Muscle of leg (tissue), 3 donors: ENCODE measurements at regions not wholly inside any gene's neighbourhood (a gene's known extent, or its start where the extent isn't known, plus 50 kb on each side); places are given as distances from the start of the nearest gene placed in this dataset.

Experiments
- DNase-seq: peaks from one replicate; pipeline ENCODE4 v3.0.0; 2013
- H3K27ac ChIP-seq: one replicate; pipeline ENCODE4 v1.5.1; 2013; ENCODE audit warnings: mild to moderate bottlenecking, low read length, control low read depth
- H3K27me3 ChIP-seq: one replicate; pipeline ENCODE4 v1.6.1; 2013; ENCODE audit warnings: low read length; ENCODE audit not compliant: control insufficient read depth, insufficient read depth
- H3K36me3 ChIP-seq: one replicate; pipeline ENCODE4 v1.6.1; 2013; ENCODE audit warnings: low read length; ENCODE audit not compliant: control insufficient read depth, insufficient read depth
- H3K4me1 ChIP-seq: one replicate; pipeline ENCODE4 v1.6.1; 2013; ENCODE audit warnings: low read length; ENCODE audit not compliant: control insufficient read depth, insufficient read depth
- H3K4me3 ChIP-seq: one replicate; pipeline ENCODE4 v1.5.1; 2013; ENCODE audit warnings: low read length, control low read depth
- H3K9me3 ChIP-seq: replicated peaks from 2 replicates; pipeline ENCODE4 v1.6.1; 2013; ENCODE audit warnings: low read depth, low read length; ENCODE audit not compliant: control insufficient read depth
- WGBS: methylation state at CpG from one replicate; pipeline ENCODE4 v1.1.5; 2013; ENCODE audit warnings: missing lambda C conversion rate; ENCODE audit not compliant: insufficient coverage; 5-methylcytosine and 5-hydroxymethylcytosine counted together

DNA sequence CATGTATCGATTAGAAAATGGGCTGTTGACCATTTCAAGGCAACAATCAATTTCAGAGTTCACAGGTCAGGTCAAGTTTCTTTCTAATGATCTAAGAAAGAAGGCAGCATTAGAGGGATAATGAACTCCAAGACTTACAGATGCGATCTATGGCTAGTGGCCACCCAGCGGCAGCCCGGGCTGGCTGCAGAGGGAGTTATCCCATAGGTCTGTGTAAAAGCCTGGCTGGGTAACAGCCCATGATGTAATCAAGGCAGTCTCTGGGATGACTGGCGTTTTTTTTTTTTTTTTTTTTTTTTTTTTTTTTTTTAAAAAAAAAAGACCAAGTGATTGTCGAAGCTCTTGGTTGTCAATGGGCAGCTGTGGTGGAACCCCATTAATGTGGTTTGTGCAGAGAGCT, 171.1 kb upstream of the SKOR2 start:
- peaks cover 2% of the 10 kb centered on the region for H3K4me1 ChIP-seq
- DNase-seq, result peak; percentile 67
- H3K4me3 ChIP-seq, result no peak overlapping the region
- no peaks in the 10 kb centered on the region for H3K9me3 ChIP-seq
- H3K27me3 ChIP-seq, result peaks cover 2% of the 10 kb centered on the region
- 60% methylated on average over 2 of the region's 6 CpGs for WGBS
- no peak overlapping the region for H3K27ac ChIP-seq
- no peaks in the 10 kb centered on the region for H3K36me3 ChIP-seq

DNA sequence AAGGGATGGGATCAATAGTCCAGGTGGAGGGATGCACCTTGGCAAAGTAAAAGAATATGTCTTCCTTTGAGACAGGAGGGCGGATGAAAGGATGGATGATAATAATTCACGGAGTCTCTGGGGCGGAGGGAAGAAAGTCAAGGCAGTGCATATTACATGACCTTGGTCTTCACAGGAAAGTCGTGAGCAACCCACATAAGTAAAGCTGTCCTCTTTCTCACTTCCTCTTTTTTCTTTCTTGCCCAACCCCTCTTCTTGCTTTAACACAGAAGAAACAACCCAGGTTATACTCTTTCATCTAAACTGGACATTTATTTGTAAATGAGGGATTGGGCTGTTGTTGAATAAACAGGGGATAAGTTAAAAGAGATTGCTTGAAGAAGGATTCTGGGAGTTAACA, 168.7 kb upstream of the SKOR2 start:
- 67% methylated on average over 1 of the region's 4 CpGs for WGBS

DNA sequence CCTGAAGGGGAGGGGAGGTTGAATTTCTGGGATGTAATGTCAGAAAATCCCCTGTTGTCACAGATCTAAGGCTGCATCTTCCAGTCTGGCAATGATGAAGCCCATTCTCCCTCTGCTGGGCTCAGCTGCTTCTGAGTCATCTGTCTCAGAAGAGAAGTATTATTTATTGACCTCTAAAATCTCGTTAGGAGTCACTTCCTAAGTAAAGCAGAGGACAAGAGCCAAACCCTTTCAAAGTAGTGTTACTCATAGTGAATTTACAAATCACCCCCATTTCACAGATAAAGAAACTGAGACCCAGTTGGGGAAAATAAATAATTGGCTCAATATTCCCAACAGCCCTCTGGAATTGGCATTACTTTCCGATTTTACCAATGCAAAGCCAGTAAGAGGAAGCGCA, 167.3 kb upstream of the SKOR2 start:
- peaks cover 2% of the 10 kb centered on the region for H3K4me1 ChIP-seq
- H3K4me3 ChIP-seq, result no peak overlapping the region
- H3K36me3 ChIP-seq, result no peaks in the 10 kb centered on the region
- no peaks in the 10 kb centered on the region for H3K9me3 ChIP-seq
- H3K27ac ChIP-seq, result no peak overlapping the region
- DNase-seq, result peak; percentile 63
- peaks cover 10% of the 10 kb centered on the region for H3K27me3 ChIP-seq
- 70% methylated on average over 2 of the region's 3 CpGs for WGBS

More for the DNA sequence above, 168.7 kb upstream of the SKOR2 start:
- H3K27me3 ChIP-seq, result peaks cover 5% of the 10 kb centered on the region
- H3K9me3 ChIP-seq, result no peaks in the 10 kb centered on the region
- H3K36me3 ChIP-seq, result no peaks in the 10 kb centered on the region
- peaks cover 2% of the 10 kb centered on the region for H3K4me1 ChIP-seq
- no peak for DNase-seq
- no peak overlapping the region for H3K4me3 ChIP-seq
- H3K27ac ChIP-seq, result no peak overlapping the region

DNA sequence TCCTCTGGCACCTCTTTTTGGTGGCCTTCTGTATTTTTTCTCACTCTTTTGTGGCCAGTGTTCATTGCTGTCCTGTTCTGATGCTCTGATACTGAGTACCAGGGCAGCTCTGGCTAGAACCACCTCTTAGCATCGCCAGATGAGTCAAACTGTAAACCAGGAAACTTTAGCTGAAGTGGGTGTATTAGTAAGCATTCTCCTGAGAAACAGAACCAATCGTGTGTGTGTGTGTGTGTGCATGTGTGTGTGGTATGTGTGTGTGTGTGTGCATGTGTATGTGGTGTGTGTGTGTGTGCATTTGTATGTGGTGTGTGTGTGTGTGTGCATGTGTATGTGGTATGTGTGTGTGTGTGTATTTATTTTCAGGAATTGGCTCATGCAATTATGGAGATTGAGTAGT, 166.3 kb upstream of the SKOR2 start:
- 58% methylated on average over 2 of the region's 2 CpGs for WGBS
- Histone ChIP-seq H3K9me3 (no peaks in the 10 kb centered on the region), H3K36me3 (no peaks in the 10 kb centered on the region), H3K4me1 (peaks cover 2% of the 10 kb centered on the region), H3K27me3 (peaks cover 10% of the 10 kb centered on the region), H3K27ac (no peak overlapping the region), H3K4me3 (no peak overlapping the region)
- DNase-seq, result no peak

DNA sequence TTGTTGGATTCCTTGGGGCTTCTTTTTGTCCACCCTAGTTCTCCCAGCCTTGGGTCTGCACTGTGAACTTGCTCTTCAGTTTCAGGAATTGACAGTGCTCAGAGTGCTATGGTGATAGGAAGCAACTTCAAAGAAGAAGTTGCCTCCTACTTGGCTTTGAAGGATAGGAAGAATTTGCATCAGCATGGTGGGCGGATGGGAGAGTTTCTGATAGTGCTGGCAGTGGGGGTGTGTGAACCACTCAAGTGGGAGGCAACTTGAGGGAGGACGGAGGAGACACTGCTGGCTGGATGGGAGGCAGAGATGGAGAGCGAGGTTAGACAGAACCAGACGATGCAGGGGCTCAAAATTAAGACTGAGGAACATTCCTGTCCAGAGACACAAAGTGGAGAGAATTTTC, 164.4 kb upstream of the SKOR2 start:
- WGBS, result 8% methylated on average over 2 of the region's 4 CpGs

DNA sequence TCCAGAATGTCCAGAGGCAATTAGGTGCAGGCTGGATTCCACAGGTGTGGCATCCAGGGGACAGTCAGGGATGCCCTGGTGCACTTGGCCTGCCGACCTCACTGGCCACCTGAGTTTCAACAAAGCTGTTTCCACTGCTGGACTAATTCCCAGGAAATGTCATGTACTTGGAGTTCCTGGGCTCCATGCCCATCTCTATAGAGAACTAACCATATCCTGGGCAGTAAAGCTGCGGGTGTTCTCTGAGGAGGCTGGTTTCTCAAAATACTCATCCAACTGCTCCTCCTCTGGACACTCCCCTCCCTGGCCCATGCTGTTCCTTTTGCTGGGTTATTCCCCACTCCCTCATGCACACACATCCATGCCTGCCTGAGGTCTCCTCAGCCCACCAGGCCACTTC, 161.9 kb upstream of the SKOR2 start:
- DNase-seq, result peak; percentile 20
- peaks cover 10% of the 10 kb centered on the region for H3K27me3 ChIP-seq
- 38% methylated on average over 1 of the region's 2 CpGs for WGBS
- no peak overlapping the region for H3K4me3 ChIP-seq
- no peaks in the 10 kb centered on the region for H3K36me3 ChIP-seq
- peaks cover 2% of the 10 kb centered on the region for H3K4me1 ChIP-seq
- no peaks in the 10 kb centered on the region for H3K9me3 ChIP-seq
- no peak overlapping the region for H3K27ac ChIP-seq

More for the DNA sequence above, 164.4 kb upstream of the SKOR2 start:
- Histone ChIP-seq H3K4me1 (peaks cover 2% of the 10 kb centered on the region), H3K9me3 (no peaks in the 10 kb centered on the region), H3K27ac (no peak overlapping the region), H3K36me3 (no peaks in the 10 kb centered on the region), H3K27me3 (peaks cover 10% of the 10 kb centered on the region), H3K4me3 (no peak overlapping the region)
- DNase-seq, result no peak

DNA sequence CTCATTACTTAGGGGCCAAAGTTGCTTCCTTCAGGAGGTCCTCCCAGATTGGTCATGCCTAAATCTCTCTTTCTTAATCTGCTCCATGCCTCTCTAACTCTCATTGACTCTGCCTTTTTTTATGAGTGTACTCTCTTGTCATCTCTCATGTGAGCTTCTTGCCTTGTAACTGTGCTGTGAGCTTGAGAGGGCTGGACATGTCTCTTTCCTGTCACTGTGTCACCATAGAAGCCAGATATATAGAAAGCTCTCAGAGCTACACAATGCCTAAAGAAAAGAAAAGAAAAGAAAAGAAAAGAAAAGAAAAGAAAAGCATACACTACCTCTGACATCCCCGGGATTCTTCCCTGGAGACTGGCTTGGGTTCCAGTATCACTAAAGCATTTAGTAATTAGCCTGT, 161.5 kb upstream of the SKOR2 start:
- Histone ChIP-seq H3K27me3 (peaks cover 10% of the 10 kb centered on the region), H3K4me1 (peaks cover 2% of the 10 kb centered on the region), H3K4me3 (no peak overlapping the region), H3K9me3 (no peaks in the 10 kb centered on the region), H3K36me3 (no peaks in the 10 kb centered on the region), H3K27ac (no peak overlapping the region)
- WGBS, result no CpG with 5 or more reads among the region's 1 CpG
- no peak for DNase-seq

GRCh38 chr18:47411159-47411558, 159.7 kb upstream of the SKOR2 start:
- Histone ChIP-seq H3K36me3 (no peaks in the 10 kb centered on the region), H3K27ac (no peak overlapping the region), H3K4me3 (no peak overlapping the region), H3K27me3 (peaks cover 6% of the 10 kb centered on the region), H3K9me3 (no peaks in the 10 kb centered on the region), H3K4me1 (no peaks in the 10 kb centered on the region)
- DNase-seq, result no peak
- WGBS, result 55% methylated on average over 1 of the region's 1 CpG

DNA sequence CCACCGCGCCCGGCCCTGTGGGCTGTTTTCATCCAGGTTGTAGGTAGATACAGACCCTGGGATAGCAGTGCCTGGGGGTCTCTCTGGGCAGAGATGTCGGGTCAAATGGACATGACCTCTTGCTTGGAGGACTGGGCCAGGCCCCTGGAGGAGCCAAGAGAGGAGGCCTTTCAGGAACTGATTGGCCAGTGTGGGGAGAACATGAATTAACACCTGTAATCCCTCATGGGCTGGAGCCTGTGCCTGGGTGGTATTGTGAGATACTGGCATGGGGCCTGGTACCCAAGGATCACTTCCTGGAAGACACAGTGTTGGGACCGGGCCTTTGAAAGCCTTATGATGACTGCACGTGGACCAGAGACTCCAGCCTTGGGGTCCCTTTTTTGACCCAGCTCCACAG, 158.7 kb upstream of the SKOR2 start:
- H3K9me3 ChIP-seq, result no peaks in the 10 kb centered on the region
- no peak overlapping the region for H3K4me3 ChIP-seq
- H3K27ac ChIP-seq, result no peak overlapping the region
- peaks cover 6% of the 10 kb centered on the region for H3K27me3 ChIP-seq
- H3K36me3 ChIP-seq, result no peaks in the 10 kb centered on the region
- no peak for DNase-seq
- H3K4me1 ChIP-seq, result no peaks in the 10 kb centered on the region
- WGBS, result 80% methylated on average over 5 of the region's 6 CpGs

GRCh38 chr18:47409519-47409918, 158.1 kb upstream of the SKOR2 start:
- H3K9me3 ChIP-seq, result no peaks in the 10 kb centered on the region
- H3K27me3 ChIP-seq, result peaks cover 5% of the 10 kb centered on the region
- no peaks in the 10 kb centered on the region for H3K36me3 ChIP-seq
- no peak overlapping the region for H3K27ac ChIP-seq
- WGBS, result 78% methylated on average over 1 of the region's 7 CpGs
- H3K4me1 ChIP-seq, result no peaks in the 10 kb centered on the region
- DNase-seq, result no peak
- H3K4me3 ChIP-seq, result no peak overlapping the region

GRCh38 chr18:47407736-47408135, 156.3 kb upstream of the SKOR2 start:
- no CpG with 5 or more reads among the region's 2 CpGs for WGBS
- Histone ChIP-seq H3K9me3 (no peaks in the 10 kb centered on the region), H3K4me1 (no peaks in the 10 kb centered on the region), H3K4me3 (no peak overlapping the region), H3K27me3 (no peaks in the 10 kb centered on the region), H3K36me3 (no peaks in the 10 kb centered on the region), H3K27ac (no peak overlapping the region)
- DNase-seq, result no peak
